Activated CD8-positive, alpha-beta memory T cell treated with anti-CD3 and anti-CD28 coated beads for 24 hours (primary cell): ENCODE measurements at regions not wholly inside any gene's neighbourhood (a gene's known extent, or its start where the extent isn't known, plus 50 kb on each side); places are given as distances from the start of the nearest gene placed in this dataset.

ENCODE experiments used
- DNase-seq: peaks from one replicate; pipeline ENCODE4 v3.0.0-alpha.2; 2020

GRCh38 chr20:50315586-50316551 lies 125.2 kb downstream of the CEBPB start:
- no peak for DNase-seq

GRCh38 chr20:50317116-50317515 lies 126.5 kb downstream of the CEBPB start:
- no peak for DNase-seq

- no peak for DNase-seq
Measured at GRCh38 chr20:50317609-50318008, 127.0 kb downstream of the CEBPB start.

GRCh38 chr20:50318710-50319109 lies 128.1 kb downstream of the CEBPB start:
- no peak for DNase-seq

GRCh38 chr20:50320005-50320900 lies 129.6 kb downstream of the CEBPB start:
- DNase-seq = no peak

GRCh38 chr20:50320901-50321796 lies 130.5 kb downstream of the CEBPB start:
- DNase-seq = no peak

GRCh38 chr20:50321797-50322480 lies 131.3 kb downstream of the CEBPB start:
- no peak for DNase-seq

- no peak for DNase-seq
Measured at GRCh38 chr20:50322703-50323131, 132.1 kb downstream of the CEBPB start.

GRCh38 chr20:50323209-50323608 lies 132.6 kb downstream of the CEBPB start:
- no peak for DNase-seq

GRCh38 chr20:50323777-50324775 lies 133.4 kb downstream of the CEBPB start:
- DNase-seq = no peak

GRCh38 chr20:50325215-50325614 lies 134.6 kb downstream of the CEBPB start:
- DNase-seq = no peak

- no peak for DNase-seq
Measured at GRCh38 chr20:50325651-50326050, 135.0 kb downstream of the CEBPB start.

GRCh38 chr20:50327666-50328065 lies 137.0 kb downstream of the CEBPB start:
- no peak for DNase-seq

GRCh38 chr20:50328222-50328979 lies 137.8 kb downstream of the CEBPB start:
- DNase-seq = no peak

- no peak for DNase-seq
Measured at GRCh38 chr20:50328996-50329898, 138.6 kb downstream of the CEBPB start.

- no peak for DNase-seq
Measured at GRCh38 chr20:50329981-50330503, 139.4 kb downstream of the CEBPB start.

GRCh38 chr20:50330504-50331313 lies 140.1 kb downstream of the CEBPB start:
- no peak for DNase-seq
